HG02981 (cell line): ENCODE measurements at regions not wholly inside any gene's neighbourhood (a gene's known extent, or its start where the extent isn't known, plus 50 kb on each side); places are given as distances from the start of the nearest gene placed in this dataset.

Experiments
- ATAC-seq: cut with Tn5 transposase; IDR thresholded peaks from one replicate; pipeline ENCODE4 v1.9.1; 2021; ENCODE audit warnings: mild to moderate bottlenecking, moderate library complexity; ENCODE audit not compliant: unreplicated experiment

GRCh38 chrX:65034668-65035445, 58.6 kb upstream of the ZC4H2 start, which contains the start of gene ZC3H12B:
ZC3H12B (plus strand) TSS chrX:65034826.
- peak; percentile 95 for ATAC-seq

GRCh38 chrX:65034292-65034667, 58.0 kb upstream of the ZC4H2 start:
- ATAC-seq = no peak
